RWPE1 (cell line): ENCODE measurements at regions not wholly inside any gene's neighbourhood (a gene's known extent, or its start where the extent isn't known, plus 50 kb on each side); places are given as distances from the start of the nearest gene placed in this dataset.

Experiments used
- CTCF ChIA-PET: fragments of 350-600 bp; sonication (Branson Sonifier 250); formaldehyde crosslinking; extraction: SDS; loops from one replicate; lab custom pipeline; 2021; lab: Yijun Ruan, JAX
- POLR2A ChIA-PET: fragments of 400-600 bp; formaldehyde crosslinking; extraction: SDS; loops from one replicate; lab custom pipeline; 2020; ENCODE audit warnings: antibody characterized with exemption; ENCODE audit not compliant: low non-redundant PET; lab: Yijun Ruan, JAX
- DNase-seq: peaks from one replicate; pipeline ENCODE4 v3.0.0; 2012; ENCODE audit warnings: low spot score
- H3K27ac ChIP-seq: fragments of 450-650 bp; 2 replicates; pipeline ENCODE4 v1.5.1; 2017
- TF ChIP-seq, protein P1 (sequence below): fragments of 450-650 bp; conservative IDR thresholded peaks from 2 replicates; pipeline ENCODE4 v1.5.1; 2017; ENCODE audit warnings: low read depth, mild to moderate bottlenecking

DNA sequence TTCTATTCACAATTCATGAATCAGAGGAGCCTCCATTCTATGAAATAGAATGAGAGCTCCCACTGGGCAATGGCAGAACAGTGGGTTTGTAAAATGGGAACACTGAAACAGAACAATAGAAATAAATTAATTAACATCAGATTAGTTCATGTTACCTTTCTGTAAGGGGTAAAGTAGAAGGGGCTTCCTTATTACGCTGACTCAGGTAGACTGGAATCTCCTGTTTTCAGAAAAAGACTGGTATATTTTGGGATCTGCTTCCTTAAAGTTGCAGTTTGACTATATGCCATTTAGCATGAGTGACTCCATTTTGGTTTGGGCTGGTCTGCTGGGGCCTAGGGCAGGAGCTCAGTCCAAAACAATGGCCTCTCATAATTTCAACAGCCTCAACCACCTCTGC, 52.8 kb upstream of the ZFAND3 start:
- ChIA-PET POLR2A (no interaction called here), CTCF (no interaction called here)
- H3K27ac ChIP-seq: no peak overlapping the region
- TF ChIP-seq, protein P1, sequence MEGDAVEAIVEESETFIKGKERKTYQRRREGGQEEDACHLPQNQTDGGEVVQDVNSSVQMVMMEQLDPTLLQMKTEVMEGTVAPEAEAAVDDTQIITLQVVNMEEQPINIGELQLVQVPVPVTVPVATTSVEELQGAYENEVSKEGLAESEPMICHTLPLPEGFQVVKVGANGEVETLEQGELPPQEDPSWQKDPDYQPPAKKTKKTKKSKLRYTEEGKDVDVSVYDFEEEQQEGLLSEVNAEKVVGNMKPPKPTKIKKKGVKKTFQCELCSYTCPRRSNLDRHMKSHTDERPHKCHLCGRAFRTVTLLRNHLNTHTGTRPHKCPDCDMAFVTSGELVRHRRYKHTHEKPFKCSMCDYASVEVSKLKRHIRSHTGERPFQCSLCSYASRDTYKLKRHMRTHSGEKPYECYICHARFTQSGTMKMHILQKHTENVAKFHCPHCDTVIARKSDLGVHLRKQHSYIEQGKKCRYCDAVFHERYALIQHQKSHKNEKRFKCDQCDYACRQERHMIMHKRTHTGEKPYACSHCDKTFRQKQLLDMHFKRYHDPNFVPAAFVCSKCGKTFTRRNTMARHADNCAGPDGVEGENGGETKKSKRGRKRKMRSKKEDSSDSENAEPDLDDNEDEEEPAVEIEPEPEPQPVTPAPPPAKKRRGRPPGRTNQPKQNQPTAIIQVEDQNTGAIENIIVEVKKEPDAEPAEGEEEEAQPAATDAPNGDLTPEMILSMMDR: no peak
- no peak for DNase-seq

GRCh38 chr6:37765182-37765775, 54.2 kb upstream of the ZFAND3 start:
- DNase-seq: no peak
- ChIA-PET CTCF (no interaction called here), POLR2A (no interaction called here)
- TF ChIP-seq, protein P1: no peak
- H3K27ac ChIP-seq: no peak overlapping the region

- POLR2A ChIA-PET: no interaction called here
- TF ChIP-seq, protein P1: no peak
- DNase-seq: no peak
- no peak overlapping the region for H3K27ac ChIP-seq
- CTCF ChIA-PET: no interaction called here
These were observed 56.1 kb upstream of the ZFAND3 start for GRCh38 chr6:37763413-37763812.

- TF ChIP-seq, protein P1: no peak
- no peak overlapping the region for H3K27ac ChIP-seq
- ChIA-PET POLR2A (no interaction called here), CTCF (no interaction called here)
- DNase-seq: no peak
These were observed 56.7 kb upstream of the ZFAND3 start for GRCh38 chr6:37762806-37763205.

GRCh38 chr6:37761554-37762271, 57.8 kb upstream of the ZFAND3 start:
- POLR2A ChIA-PET: interaction anchor here (0.6 kb wide), 1 partner anchor 59 kb away, joined by 3 read pairs; no protein-coding TSS in a partner anchor
- TF ChIP-seq, protein P1: no peak
- H3K27ac ChIP-seq: no peak overlapping the region
- CTCF ChIA-PET: interaction anchor here (0.6 kb wide), 1 partner anchor 43 kb away, joined by 5 read pairs; no protein-coding TSS in a partner anchor
- no peak for DNase-seq

DNA sequence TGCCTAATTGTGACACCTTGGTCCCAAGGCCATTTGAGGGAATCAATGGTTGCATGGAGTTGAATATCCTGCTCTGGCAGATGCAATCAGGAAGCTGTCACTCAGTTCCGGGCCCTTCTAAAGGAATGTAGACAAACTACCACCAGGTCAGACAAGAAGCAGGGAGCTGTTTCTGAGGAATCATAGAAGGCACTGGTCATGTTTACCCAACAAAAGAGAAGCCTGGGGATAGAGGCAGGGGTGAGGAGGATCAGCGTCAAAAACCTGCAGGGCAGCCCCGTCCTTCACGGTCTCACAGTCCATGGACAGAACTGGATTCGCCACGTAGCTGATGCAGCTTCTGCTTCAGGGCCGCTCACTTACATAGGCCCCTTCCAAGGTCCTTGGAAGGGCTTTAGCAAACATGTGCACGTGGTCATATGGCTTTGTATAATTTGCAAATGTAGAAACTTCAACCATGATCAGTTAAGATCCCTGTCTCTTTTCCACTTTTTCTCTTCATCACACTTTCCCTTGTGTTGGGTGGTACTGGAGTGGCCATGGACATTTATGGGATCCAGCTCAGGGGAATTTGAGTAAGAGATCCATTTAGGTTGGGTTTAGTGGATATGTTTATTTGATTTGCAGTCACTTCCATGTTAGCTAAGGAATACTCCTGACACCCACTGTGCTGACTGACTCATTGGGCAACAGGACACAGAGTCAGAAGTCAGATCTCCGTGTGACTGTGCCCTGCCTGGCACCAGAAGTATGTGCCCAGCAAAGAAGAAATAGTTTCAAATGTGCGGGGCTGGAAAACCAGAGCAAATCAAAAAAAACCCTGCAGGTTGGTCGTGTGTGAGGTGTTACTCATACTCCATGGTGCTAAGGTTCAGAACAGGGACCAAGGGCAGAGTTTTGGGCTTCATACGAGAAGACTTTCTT, 60.0 kb upstream of the ZFAND3 start:
- ChIA-PET CTCF (no interaction called here), POLR2A (interaction anchor here (0.5 kb wide), 1 partner anchor 253 kb away, joined by 11 read pairs; no protein-coding TSS in a partner anchor)
- no peak for DNase-seq
- TF ChIP-seq, protein P1: no peak
- no peak overlapping the region for H3K27ac ChIP-seq
